CD4-positive, alpha-beta T cell treated with Interleukin-17A for 4 hours (primary cell): ENCODE measurements at regions not wholly inside any gene's neighbourhood (a gene's known extent, or its start where the extent isn't known, plus 50 kb on each side); places are given as distances from the start of the nearest gene placed in this dataset.
"Not testable (repeated sequence)": the region's sequence is repeated elsewhere in the genome, so short reads cannot be mapped to it uniquely, and the experiment has no call there.

Source experiments
- DNase-seq: peaks from one replicate; pipeline ENCODE4 v3.0.0-alpha.2; 2020; ENCODE audit warnings: mixed read lengths

- DNase-seq = no peak
Observed at GRCh38 chr5:106089073-106089472, 1581.7 kb downstream of the EFNA5 start.

DNA sequence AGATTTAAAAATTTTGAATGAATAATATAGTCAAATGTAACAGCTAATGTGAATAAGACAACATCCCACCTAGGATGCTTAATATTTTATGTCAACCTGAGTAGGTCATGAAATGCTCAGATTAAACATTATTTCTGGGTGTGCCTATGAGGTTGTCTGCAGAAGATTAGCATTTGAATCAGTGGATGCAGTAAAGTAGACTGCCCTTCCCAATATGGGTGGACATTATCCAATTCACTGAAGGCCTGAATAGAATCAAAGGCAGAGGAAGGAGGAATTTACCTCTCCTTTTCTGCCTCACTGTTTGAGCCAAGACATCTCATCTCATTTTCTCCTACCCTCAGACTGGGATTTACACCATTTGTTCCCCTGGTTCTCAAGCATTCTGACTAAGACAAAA lies 1582.3 kb downstream of the EFNA5 start:
- no peak for DNase-seq

GRCh38 chr5:106086352-106086751 lies 1584.4 kb downstream of the EFNA5 start:
- DNase-seq = no peak

GRCh38 chr5:106085556-106085955 lies 1585.2 kb downstream of the EFNA5 start:
- DNase-seq = no peak

DNA sequence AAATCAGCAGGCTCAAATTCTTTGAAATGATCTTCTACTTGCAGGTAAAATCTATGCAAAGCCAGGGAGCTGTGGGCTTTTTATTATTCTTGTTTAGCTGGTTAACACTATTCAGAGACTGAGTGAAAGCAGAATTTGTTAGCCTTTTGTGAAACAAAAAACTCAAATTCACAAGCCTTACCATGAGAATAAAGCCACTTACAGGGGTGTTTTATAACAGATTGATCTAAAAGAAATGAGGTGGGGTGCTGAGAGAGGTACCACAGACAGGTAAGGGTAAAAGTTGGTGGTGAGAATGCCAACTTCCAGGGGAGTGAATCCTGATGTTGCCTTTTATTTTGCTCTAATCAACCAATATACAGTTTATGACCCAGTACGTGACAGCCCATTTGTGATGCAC lies 1585.6 kb downstream of the EFNA5 start:
- DNase-seq = no peak

- no peak for DNase-seq
Observed at GRCh38 chr5:106080535-106080934, 1590.2 kb downstream of the EFNA5 start.

DNA sequence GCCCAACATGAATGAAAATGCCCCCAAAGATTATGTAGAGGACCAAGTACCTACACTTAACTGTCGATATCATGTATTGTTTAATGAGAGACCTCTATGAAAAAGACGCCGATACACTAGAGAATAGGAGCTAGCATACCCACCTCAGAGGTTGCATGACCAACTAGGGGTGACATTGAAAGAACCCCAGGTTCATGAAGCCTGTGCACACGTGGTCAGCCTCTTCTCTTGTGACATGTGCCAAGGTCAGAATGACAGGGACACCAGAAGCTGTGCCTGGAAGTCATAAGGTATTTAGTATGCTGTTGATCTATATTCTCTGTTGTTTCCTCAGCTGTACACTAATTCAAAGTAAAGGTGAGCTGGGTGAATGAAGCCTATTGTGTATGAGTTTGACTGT lies 1594.1 kb downstream of the EFNA5 start:
- no peak for DNase-seq

DNA sequence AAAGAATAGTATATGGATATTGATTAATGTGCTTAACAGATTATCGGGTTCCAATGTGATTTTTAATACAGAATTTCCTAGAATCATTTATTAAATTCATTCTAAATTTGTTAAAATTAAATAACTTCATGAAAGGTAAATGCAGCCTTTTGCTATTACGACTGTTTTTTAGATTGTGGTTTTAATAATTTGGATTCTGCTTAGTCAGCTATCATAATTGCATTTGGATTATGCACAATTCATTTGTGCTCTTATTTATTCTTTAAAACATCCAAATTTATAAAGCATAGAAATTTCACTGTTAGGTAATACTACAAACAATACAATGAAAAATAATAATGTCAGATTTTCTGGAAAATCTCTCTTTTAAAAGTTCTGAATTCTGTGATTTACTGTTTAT lies 1598.5 kb downstream of the EFNA5 start:
- DNase-seq = no peak

GRCh38 chr5:106047341-106047740 lies 1623.4 kb downstream of the EFNA5 start:
- DNase-seq = no peak

DNA sequence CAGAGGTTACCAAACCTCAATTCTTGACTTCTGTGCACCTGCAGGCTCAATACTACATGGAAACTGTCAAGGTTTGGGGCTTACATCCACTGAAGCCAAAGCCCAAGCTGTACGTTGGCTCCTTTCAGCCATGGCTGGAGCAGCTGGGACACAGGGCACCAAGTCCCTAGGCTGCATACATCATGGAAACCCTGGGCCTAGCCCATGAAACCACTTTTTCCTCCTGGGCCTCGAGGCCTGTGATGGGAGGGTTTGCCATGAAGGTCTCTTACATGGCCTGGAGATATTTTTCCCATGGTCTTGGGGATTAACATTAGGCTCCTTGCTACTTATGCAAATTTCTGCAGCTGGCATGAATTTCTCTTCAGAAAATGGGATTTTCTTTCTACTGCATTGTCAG lies 1638.7 kb downstream of the EFNA5 start:
- DNase-seq = not testable (repeated sequence)

- DNase-seq = no peak
Observed at GRCh38 chr5:106028314-106028713, 1642.4 kb downstream of the EFNA5 start.

DNA sequence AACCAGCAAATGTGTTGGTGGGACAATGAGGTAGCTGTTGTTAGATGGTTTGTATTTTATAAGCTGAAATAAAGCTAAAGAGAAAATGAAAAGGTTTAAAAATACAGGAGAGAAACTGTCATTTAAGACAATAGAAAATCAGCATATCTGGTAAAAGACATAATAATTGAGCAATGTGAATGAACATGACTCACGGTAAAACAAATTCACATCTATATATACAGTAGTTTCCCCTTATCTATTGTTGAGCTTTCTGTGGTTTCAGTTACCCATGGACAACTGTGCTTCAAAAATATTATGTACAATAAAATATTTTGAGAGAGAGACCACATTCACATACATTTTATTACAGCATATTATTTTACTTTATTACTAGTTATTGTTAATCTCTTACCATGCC lies 1649.8 kb downstream of the EFNA5 start:
- DNase-seq = no peak

DNA sequence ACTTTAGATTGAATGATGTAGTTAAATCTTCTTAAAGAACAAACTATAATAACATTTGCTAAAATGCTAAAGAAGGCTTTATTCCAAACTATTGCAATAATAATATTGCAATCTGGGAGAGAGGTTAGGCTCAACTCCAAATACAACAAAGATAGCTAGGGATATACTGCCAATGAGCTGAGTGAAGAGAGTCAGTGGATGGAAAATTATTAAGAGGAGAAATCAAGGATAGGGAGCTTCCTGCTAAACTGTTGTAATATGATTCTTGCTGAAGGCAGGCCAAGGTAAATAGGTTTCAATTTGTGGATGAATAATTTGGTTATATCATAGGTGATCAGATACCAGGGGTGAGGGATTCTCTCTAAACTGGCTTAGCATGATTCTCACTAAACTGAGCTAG lies 1651.5 kb downstream of the EFNA5 start:
- DNase-seq = no peak

GRCh38 chr5:106017243-106017857 lies 1653.4 kb downstream of the EFNA5 start:
- no peak for DNase-seq

DNA sequence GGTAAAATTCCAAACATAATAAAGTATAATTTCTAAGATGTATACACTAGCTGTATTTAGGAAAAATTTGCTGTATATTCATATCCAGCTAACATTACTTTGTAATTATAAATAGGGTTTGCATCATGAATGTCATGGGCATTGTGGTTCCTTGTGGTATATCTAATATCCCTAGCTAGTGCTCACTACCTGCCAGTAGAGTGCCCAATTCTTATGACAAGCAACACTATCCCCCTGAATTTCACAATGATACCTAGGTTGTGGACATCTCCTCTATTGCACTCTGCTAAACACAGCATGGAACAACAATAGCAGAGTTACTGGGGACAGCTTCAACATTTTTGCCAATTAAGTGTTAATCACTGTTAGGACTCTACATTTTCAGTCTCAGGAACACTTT lies 1656.5 kb downstream of the EFNA5 start:
- DNase-seq = no peak

GRCh38 chr5:106006242-106006641 lies 1664.5 kb downstream of the EFNA5 start:
- DNase-seq = no peak

DNA sequence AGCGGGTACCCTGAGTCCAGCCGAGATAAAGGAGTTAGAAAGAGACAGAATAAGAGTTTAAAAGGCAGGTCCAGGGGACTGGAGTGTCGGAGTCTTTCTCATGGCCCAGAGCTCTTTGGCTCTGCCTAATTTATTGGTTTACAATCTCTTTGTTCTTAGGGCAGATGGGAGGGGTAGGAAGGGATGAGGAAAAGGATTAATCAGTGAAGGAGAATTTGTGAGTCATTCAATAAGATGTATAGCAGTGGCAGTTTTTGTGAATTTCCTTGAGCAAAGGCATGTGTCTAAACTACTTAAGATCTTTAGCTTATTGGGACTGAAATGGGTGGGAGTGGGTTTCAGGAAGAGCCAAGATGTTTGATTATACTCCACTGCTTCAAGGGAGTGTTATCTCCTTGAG lies 1671.7 kb downstream of the EFNA5 start:
- DNase-seq = not testable (repeated sequence)

DNA sequence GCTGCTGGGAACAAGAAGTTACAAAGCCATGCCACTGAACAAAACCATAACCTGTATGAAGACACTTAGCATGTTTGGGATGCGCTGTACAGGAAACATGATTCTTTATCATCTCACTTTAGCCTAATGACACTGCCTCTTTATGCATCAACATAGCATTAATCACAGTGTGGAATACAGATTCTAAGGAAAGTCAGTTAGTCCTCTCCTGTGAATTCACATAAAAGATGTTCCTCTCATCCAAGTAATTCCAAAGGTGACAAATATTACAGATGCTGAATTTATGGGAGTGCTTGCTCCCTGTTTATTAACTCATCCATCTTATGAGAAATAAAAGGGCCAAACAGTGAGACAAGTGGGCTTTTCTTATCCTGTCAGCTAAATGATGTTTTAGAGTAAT lies 1677.7 kb downstream of the EFNA5 start:
- no peak for DNase-seq

DNA sequence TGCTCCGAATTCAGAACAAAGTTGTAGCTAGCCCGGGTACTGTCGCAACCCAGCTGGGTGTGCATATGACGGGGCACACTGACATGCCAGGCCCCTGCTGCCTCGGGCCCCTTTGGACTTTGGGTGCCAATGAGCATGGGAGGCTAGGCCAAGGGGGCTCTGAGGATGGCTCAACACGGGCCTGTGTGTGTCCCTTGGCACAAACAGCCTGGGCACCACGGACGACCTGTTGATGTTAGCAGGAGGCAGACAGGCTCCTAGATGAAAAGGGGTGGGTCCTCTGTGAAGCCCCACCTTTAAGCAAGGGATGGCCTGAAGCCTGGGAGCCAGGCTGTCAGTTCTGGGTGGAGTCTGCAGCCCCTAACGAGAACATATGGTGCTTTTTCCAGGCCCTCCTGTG lies 1688.2 kb downstream of the EFNA5 start:
- DNase-seq = no peak

DNA sequence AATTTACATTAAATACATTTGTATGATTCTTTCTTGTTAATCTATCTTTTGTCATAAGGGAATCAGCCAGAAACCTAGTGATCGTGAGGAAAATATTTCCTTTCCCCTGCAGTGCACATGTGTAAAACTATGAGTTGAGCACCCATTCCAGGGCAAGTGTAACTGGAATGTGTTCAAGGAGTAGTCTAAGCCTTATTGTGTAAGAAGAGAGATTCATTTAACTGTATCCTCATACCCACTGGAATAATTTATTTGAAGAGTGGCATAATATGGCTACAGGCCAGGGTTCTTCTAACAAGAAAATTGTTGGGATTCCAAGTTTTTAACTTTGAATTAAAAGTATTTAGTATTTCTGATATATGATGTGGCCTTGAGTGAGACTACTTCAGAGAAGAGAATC lies 1692.7 kb downstream of the EFNA5 start:
- no peak for DNase-seq

DNA sequence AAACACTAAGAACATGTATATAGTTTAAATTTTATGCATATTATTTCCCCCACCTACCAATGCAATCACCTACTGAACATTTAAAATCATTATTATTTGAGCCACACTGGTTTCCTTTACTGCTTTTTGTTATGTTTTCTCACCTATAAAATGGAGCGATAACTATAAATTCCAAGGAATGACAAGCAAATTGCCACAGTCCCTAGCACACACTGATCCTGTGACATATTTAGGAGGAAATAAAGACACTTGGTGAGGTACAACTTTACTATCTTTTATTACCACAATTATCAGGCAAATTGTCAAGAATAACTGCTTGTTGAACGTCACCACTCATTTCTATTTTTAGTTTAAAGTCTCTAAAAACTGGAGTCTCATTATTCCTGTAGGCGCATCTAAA lies 1693.6 kb downstream of the EFNA5 start:
- no peak for DNase-seq

DNA sequence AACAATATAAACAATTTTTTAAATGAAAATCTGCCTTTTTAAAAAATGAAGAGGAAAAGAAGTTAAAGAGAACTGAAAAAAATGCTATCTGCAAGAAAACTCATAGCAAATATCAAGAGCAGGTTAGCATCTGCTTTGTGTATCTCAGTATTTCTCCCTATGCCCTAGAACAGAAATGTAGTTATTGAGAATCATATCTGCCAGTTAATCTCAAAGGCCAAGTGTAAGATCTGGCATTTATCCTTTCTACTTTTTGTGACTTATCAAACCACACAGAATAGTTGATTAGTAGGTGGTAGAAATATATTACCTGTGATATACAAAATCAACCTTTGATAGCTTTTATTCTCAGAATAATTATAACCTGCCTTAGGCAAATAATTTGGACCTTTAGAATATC lies 1699.8 kb downstream of the EFNA5 start:
- no peak for DNase-seq

DNA sequence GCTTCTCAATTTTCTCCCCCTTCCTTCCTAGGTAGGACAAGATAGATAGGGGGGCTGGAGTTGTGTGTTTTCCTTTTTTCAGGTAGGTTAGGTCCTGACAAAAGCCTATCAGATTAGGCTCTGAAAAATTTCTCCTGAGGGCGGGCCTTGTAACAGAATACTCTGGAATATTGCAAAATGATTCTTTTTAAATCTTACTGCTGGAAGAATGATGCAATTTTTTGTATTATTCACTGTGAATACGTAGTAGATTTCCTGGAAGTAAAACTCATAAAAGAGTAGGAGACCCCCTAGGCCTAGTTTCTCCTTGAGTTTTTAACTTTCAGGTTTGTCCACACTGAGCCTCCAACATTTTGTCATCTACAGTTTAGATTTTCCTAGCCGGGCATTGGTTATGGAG lies 1701.8 kb downstream of the EFNA5 start:
- no peak for DNase-seq

DNA sequence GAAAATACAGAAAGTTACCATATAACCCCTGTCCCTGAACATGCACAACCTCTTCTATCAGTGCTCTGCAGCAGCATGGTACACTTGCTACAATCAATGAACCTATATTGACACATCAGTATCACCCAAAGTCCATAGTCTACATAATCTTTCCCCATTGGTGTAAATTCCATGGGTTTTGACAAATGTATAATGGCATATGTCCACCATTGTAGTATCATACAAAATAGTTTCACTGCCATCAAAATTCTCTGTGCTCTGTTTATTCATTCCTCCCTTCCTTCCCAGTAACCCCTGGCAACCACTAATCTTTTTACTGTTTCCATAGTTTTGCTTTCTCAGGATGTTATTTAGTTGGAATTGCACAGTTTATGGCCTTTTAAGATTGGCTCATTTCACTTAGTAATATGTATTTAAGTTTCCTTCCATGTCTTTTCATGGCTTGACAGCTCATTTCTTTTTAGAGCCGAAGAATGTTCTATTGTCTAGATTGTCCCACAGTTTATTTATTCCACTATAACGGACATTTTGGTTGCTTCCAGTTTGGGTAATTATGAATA lies 1707.0 kb downstream of the EFNA5 start:
- no peak for DNase-seq

DNA sequence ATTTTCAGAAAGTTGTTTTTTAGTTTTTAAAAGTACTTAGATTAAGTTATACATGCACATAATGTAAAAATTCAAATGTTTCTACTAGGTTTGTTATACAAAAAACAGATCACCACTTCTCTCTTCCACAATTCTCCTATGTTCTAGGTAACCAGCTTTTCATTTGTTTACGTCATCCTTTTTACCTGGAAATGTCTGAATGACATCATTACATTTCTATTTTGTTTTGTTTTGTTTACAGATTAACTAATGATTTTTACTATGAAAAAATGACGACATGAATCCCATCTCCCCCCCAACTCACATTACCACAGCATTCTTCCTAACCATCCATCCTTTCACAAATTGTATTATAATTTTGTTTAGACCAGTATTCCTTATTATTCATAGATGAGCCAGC lies 1709.2 kb downstream of the EFNA5 start:
- DNase-seq = no peak
